ENCODE measurements at regions not wholly inside any gene's neighbourhood (a gene's known extent, or its start where the extent isn't known, plus 50 kb on each side); places are given as distances from the start of the nearest gene placed in this dataset.

DNA sequence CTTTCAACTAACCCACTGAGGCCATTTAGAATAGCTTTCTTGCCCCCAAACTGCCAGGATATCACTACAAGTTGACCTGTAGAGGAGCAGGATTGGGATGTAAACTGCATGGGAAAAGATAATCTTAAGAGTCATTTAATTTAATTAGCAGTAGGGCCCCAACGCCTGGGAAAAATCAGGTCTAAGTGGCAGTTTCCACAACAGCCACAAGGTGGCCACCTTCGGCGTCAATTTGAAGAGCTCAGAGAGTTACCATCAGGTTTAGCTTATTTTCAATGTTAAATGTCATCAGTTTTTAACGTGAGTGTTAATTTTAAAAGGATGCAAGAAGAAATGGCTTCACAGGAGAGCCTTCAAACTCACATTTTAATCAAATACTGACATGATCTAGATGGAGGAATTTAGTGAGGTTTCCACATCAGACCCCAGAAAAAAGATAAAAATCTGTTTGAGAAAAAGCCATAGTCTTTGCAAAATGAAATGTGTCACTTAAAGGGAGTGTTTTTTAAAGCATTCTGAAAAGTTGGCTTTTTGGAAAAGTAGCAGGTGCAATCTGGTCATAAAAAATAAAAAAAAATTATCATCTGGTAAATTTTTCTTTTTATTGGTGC lies 77.3 kb upstream of the UPP2 start:
- Histone ChIP-seq H3K27ac (replicated peaks) (no peak overlapping the region), H3K4me3 (replicated peaks; ENCODE audit: insufficient read depth, low read length) (no peak overlapping the region), H3K27me3 (ENCODE audit: insufficient read depth, poor library complexity, severe bottlenecking) (peaks cover 3% of the 10 kb centered on the region)
- TF ChIP-seq, protein P1, sequence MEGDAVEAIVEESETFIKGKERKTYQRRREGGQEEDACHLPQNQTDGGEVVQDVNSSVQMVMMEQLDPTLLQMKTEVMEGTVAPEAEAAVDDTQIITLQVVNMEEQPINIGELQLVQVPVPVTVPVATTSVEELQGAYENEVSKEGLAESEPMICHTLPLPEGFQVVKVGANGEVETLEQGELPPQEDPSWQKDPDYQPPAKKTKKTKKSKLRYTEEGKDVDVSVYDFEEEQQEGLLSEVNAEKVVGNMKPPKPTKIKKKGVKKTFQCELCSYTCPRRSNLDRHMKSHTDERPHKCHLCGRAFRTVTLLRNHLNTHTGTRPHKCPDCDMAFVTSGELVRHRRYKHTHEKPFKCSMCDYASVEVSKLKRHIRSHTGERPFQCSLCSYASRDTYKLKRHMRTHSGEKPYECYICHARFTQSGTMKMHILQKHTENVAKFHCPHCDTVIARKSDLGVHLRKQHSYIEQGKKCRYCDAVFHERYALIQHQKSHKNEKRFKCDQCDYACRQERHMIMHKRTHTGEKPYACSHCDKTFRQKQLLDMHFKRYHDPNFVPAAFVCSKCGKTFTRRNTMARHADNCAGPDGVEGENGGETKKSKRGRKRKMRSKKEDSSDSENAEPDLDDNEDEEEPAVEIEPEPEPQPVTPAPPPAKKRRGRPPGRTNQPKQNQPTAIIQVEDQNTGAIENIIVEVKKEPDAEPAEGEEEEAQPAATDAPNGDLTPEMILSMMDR (IDR thresholded peaks at IDR 0.05; ENCODE audit: insufficient read depth, low read length) = peak; percentile 70
- TF ChIP-seq, protein P2, sequence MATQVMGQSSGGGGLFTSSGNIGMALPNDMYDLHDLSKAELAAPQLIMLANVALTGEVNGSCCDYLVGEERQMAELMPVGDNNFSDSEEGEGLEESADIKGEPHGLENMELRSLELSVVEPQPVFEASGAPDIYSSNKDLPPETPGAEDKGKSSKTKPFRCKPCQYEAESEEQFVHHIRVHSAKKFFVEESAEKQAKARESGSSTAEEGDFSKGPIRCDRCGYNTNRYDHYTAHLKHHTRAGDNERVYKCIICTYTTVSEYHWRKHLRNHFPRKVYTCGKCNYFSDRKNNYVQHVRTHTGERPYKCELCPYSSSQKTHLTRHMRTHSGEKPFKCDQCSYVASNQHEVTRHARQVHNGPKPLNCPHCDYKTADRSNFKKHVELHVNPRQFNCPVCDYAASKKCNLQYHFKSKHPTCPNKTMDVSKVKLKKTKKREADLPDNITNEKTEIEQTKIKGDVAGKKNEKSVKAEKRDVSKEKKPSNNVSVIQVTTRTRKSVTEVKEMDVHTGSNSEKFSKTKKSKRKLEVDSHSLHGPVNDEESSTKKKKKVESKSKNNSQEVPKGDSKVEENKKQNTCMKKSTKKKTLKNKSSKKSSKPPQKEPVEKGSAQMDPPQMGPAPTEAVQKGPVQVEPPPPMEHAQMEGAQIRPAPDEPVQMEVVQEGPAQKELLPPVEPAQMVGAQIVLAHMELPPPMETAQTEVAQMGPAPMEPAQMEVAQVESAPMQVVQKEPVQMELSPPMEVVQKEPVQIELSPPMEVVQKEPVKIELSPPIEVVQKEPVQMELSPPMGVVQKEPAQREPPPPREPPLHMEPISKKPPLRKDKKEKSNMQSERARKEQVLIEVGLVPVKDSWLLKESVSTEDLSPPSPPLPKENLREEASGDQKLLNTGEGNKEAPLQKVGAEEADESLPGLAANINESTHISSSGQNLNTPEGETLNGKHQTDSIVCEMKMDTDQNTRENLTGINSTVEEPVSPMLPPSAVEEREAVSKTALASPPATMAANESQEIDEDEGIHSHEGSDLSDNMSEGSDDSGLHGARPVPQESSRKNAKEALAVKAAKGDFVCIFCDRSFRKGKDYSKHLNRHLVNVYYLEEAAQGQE (IDR thresholded peaks at IDR 0.05; ENCODE audit: insufficient replicate concordance, low read depth) = no peak
- TF ChIP-seq SPI1 (IDR thresholded peaks at IDR 0.05; ENCODE audit: borderline replicate concordance, low read depth) (no peak), GABPA (IDR thresholded peaks at IDR 0.05; ENCODE audit: low read depth) (no peak), POLR2AphosphoS5 (IDR thresholded peaks at IDR 0.05; ENCODE audit: low read depth) (no peak)
- peak in 1 of 2 experiments; percentile 23 for DNase-seq (ENCODE audit: low read depth in 1 of 2, low spot score in 1 of 2)

DNA sequence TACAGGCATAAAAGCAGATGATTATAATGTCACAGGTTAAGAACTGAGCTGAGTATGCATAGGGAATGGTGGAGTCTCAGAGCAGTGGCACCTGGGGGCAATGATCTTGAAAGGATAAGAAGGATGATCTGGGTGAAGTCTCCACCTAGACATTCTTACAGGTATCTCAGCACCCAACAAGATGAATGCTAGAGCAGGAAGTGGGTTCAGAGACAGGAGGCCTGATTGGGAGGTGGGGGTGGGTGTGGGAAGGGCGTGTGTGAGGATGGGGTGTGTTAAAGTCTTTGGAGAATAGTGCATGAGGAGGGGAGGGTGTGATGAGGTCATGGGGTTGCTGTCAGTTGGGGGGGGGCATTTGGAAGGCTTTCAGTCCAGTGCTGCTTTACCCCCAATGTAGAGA lies 78.8 kb upstream of the UPP2 start:
- TF ChIP-seq, protein P1 (IDR thresholded peaks at IDR 0.05; ENCODE audit: insufficient read depth, low read length) = no peak
- no peak for TF ChIP-seq POLR2AphosphoS5 (IDR thresholded peaks at IDR 0.05; ENCODE audit: low read depth)
- TF ChIP-seq, protein P2 (IDR thresholded peaks at IDR 0.05; ENCODE audit: insufficient replicate concordance, low read depth) = no peak
- TF ChIP-seq SPI1 (IDR thresholded peaks at IDR 0.05; ENCODE audit: borderline replicate concordance, low read depth) = no peak
- TF ChIP-seq GABPA (IDR thresholded peaks at IDR 0.05; ENCODE audit: low read depth) = no peak
- DNase-seq (ENCODE audit: low read depth in 1 of 2, low spot score in 1 of 2) = no peak
- no peak overlapping the region for H3K4me3 ChIP-seq (replicated peaks; ENCODE audit: insufficient read depth, low read length)
- peaks cover 5% of the 10 kb centered on the region for H3K27me3 ChIP-seq (ENCODE audit: insufficient read depth, poor library complexity, severe bottlenecking)
- H3K27ac ChIP-seq (replicated peaks) = no peak overlapping the region

DNA sequence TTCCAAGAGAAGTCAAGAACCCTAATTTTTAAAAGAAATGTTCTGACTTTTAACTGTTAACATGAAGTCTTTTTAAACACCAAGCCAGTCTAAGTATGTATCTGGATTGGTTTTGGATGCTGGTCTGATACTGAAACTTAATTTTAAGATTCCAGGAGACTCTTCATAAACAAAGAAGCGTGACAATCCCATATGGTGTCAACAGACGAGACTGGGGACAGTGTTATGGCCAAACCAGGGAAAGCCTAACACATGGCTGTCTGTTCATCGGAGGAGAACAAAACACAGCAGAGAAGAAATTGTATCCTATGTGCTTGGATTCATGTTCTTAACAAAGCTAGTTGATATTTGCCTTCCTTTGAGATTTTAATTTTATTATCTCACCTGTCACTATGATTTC lies 80.5 kb upstream of the UPP2 start:
- peaks cover 5% of the 10 kb centered on the region for H3K27me3 ChIP-seq (ENCODE audit: insufficient read depth, poor library complexity, severe bottlenecking)
- DNase-seq (ENCODE audit: low read depth in 1 of 2, low spot score in 1 of 2) = no peak
- H3K4me3 ChIP-seq (replicated peaks; ENCODE audit: insufficient read depth, low read length) = no peak overlapping the region
- H3K27ac ChIP-seq (replicated peaks) = no peak overlapping the region
- TF ChIP-seq POLR2AphosphoS5 (IDR thresholded peaks at IDR 0.05; ENCODE audit: low read depth) = no peak
- TF ChIP-seq, protein P2 (IDR thresholded peaks at IDR 0.05; ENCODE audit: insufficient replicate concordance, low read depth) = no peak
- no peak for TF ChIP-seq SPI1 (IDR thresholded peaks at IDR 0.05; ENCODE audit: borderline replicate concordance, low read depth)
- TF ChIP-seq, protein P1 (IDR thresholded peaks at IDR 0.05; ENCODE audit: insufficient read depth, low read length) = no peak
- no peak for TF ChIP-seq GABPA (IDR thresholded peaks at IDR 0.05; ENCODE audit: low read depth)

Data from HL-60 (cell line).